ENCODE measurements at regions not wholly inside any gene's neighbourhood (a gene's known extent, or its start where the extent isn't known, plus 50 kb on each side); places are given as distances from the start of the nearest gene placed in this dataset.

DNA sequence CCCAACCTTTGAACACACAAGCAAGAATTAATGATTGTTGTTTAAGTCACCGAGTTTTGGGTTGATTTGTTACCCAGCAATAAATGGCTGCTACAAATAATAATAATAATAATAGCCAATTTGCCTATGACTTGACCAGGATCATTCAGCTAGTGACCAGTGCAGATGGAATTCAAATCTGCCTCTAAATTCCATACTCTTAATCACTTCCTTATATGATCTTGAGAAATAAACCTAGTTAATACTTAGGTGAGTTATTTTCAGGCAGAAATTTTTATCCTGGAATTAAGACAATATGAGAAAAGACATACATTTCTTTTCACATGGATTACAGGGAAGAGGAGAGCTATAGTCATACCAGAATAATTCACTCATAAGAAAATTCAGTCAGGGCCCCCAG, 116.0 kb upstream of the GALNT15 start:
- no peak for TF ChIP-seq EZH2 (IDR thresholded peaks at IDR 0.05; ENCODE audit: low read depth, unreplicated experiment)
- TF ChIP-seq, protein P1, sequence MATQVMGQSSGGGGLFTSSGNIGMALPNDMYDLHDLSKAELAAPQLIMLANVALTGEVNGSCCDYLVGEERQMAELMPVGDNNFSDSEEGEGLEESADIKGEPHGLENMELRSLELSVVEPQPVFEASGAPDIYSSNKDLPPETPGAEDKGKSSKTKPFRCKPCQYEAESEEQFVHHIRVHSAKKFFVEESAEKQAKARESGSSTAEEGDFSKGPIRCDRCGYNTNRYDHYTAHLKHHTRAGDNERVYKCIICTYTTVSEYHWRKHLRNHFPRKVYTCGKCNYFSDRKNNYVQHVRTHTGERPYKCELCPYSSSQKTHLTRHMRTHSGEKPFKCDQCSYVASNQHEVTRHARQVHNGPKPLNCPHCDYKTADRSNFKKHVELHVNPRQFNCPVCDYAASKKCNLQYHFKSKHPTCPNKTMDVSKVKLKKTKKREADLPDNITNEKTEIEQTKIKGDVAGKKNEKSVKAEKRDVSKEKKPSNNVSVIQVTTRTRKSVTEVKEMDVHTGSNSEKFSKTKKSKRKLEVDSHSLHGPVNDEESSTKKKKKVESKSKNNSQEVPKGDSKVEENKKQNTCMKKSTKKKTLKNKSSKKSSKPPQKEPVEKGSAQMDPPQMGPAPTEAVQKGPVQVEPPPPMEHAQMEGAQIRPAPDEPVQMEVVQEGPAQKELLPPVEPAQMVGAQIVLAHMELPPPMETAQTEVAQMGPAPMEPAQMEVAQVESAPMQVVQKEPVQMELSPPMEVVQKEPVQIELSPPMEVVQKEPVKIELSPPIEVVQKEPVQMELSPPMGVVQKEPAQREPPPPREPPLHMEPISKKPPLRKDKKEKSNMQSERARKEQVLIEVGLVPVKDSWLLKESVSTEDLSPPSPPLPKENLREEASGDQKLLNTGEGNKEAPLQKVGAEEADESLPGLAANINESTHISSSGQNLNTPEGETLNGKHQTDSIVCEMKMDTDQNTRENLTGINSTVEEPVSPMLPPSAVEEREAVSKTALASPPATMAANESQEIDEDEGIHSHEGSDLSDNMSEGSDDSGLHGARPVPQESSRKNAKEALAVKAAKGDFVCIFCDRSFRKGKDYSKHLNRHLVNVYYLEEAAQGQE (IDR thresholded peaks at IDR 0.05; ENCODE audit: unreplicated experiment), result no peak
- TF ChIP-seq, protein P2, sequence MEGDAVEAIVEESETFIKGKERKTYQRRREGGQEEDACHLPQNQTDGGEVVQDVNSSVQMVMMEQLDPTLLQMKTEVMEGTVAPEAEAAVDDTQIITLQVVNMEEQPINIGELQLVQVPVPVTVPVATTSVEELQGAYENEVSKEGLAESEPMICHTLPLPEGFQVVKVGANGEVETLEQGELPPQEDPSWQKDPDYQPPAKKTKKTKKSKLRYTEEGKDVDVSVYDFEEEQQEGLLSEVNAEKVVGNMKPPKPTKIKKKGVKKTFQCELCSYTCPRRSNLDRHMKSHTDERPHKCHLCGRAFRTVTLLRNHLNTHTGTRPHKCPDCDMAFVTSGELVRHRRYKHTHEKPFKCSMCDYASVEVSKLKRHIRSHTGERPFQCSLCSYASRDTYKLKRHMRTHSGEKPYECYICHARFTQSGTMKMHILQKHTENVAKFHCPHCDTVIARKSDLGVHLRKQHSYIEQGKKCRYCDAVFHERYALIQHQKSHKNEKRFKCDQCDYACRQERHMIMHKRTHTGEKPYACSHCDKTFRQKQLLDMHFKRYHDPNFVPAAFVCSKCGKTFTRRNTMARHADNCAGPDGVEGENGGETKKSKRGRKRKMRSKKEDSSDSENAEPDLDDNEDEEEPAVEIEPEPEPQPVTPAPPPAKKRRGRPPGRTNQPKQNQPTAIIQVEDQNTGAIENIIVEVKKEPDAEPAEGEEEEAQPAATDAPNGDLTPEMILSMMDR (conservative IDR thresholded peaks at IDR 0.05; ENCODE audit: low read depth in 2 of 2), result no peak
- no peak for TF ChIP-seq POLR2AphosphoS5 (IDR thresholded peaks at IDR 0.05; ENCODE audit: low read depth)
- TF ChIP-seq, protein P3, sequence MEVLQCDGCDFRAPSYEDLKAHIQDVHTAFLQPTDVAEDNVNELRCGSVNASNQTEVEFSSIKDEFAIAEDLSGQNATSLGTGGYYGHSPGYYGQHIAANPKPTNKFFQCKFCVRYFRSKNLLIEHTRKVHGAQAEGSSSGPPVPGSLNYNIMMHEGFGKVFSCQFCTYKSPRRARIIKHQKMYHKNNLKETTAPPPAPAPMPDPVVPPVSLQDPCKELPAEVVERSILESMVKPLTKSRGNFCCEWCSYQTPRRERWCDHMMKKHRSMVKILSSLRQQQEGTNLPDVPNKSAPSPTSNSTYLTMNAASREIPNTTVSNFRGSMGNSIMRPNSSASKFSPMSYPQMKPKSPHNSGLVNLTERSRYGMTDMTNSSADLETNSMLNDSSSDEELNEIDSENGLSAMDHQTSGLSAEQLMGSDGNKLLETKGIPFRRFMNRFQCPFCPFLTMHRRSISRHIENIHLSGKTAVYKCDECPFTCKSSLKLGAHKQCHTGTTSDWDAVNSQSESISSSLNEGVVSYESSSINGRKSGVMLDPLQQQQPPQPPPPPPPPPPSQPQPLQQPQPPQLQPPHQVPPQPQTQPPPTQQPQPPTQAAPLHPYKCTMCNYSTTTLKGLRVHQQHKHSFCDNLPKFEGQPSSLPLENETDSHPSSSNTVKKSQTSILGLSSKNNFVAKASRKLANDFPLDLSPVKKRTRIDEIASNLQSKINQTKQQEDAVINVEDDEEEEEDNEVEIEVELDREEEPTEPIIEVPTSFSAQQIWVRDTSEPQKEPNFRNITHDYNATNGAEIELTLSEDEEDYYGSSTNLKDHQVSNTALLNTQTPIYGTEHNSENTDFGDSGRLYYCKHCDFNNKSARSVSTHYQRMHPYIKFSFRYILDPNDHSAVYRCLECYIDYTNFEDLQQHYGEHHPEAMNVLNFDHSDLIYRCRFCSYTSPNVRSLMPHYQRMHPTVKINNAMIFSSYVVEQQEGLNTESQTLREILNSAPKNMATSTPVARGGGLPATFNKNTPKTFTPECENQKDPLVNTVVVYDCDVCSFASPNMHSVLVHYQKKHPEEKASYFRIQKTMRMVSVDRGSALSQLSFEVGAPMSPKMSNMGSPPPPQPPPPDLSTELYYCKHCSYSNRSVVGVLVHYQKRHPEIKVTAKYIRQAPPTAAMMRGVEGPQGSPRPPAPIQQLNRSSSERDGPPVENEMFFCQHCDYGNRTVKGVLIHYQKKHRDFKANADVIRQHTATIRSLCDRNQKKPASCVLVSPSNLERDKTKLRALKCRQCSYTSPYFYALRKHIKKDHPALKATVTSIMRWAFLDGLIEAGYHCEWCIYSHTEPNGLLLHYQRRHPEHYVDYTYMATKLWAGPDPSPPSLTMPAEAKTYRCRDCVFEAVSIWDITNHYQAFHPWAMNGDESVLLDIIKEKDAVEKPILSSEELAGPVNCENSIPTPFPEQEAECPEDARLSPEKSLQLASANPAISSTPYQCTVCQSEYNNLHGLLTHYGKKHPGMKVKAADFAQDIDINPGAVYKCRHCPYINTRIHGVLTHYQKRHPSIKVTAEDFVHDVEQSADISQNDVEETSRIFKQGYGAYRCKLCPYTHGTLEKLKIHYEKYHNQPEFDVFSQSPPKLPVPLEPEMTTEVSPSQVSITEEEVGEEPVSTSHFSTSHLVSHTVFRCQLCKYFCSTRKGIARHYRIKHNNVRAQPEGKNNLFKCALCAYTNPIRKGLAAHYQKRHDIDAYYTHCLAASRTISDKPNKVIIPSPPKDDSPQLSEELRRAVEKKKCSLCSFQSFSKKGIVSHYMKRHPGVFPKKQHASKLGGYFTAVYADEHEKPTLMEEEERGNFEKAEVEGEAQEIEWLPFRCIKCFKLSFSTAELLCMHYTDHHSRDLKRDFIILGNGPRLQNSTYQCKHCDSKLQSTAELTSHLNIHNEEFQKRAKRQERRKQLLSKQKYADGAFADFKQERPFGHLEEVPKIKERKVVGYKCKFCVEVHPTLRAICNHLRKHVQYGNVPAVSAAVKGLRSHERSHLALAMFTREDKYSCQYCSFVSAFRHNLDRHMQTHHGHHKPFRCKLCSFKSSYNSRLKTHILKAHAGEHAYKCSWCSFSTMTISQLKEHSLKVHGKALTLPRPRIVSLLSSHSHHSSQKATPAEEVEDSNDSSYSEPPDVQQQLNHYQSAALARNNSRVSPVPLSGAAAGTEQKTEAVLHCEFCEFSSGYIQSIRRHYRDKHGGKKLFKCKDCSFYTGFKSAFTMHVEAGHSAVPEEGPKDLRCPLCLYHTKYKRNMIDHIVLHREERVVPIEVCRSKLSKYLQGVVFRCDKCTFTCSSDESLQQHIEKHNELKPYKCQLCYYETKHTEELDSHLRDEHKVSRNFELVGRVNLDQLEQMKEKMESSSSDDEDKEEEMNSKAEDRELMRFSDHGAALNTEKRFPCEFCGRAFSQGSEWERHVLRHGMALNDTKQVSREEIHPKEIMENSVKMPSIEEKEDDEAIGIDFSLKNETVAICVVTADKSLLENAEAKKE (CRISPR knock-in tag; IDR thresholded peaks at IDR 0.05), result no peak
- TF ChIP-seq, protein P4, sequence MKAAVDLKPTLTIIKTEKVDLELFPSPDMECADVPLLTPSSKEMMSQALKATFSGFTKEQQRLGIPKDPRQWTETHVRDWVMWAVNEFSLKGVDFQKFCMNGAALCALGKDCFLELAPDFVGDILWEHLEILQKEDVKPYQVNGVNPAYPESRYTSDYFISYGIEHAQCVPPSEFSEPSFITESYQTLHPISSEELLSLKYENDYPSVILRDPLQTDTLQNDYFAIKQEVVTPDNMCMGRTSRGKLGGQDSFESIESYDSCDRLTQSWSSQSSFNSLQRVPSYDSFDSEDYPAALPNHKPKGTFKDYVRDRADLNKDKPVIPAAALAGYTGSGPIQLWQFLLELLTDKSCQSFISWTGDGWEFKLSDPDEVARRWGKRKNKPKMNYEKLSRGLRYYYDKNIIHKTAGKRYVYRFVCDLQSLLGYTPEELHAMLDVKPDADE (IDR thresholded peaks at IDR 0.05), result no peak
- no peak for TF ChIP-seq EZH2phosphoT487 (IDR thresholded peaks at IDR 0.05; ENCODE audit: unreplicated experiment)
- no peak for TF ChIP-seq JUNB (IDR thresholded peaks at IDR 0.05; ENCODE audit: unreplicated experiment)
- TF ChIP-seq CREB1 (CRISPR knock-in tag; IDR thresholded peaks at IDR 0.05; ENCODE audit: low read depth), result no peak
